HG03064 (cell line): ENCODE measurements at regions not wholly inside any gene's neighbourhood (a gene's known extent, or its start where the extent isn't known, plus 50 kb on each side); places are given as distances from the start of the nearest gene placed in this dataset.

ENCODE experiments used
- ATAC-seq: cut with Tn5 transposase; IDR thresholded peaks from one replicate; pipeline ENCODE4 v1.9.1; 2021; ENCODE audit warnings: low read depth; ENCODE audit not compliant: unreplicated experiment

DNA sequence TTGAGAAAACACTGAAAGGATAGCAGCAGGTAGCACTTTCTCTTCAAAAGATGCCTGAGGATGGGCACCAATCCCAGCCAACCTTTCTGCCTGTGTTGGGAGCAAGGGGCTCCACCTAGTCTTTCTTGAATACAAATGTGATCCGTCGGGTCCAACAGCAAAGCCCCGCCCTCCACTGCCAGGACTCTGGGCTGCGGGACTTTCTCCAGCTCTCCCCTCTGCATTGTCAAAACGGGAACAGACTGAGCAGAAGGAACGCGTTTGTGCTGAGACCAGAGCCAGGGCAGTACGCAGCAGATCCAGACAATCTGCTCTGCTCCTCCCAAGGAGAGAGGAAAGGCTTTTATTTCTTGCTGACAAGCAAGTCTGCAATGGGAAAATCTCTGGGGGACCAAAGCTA, 139.7 kb downstream of the SEC61B start:
- no peak for ATAC-seq

DNA sequence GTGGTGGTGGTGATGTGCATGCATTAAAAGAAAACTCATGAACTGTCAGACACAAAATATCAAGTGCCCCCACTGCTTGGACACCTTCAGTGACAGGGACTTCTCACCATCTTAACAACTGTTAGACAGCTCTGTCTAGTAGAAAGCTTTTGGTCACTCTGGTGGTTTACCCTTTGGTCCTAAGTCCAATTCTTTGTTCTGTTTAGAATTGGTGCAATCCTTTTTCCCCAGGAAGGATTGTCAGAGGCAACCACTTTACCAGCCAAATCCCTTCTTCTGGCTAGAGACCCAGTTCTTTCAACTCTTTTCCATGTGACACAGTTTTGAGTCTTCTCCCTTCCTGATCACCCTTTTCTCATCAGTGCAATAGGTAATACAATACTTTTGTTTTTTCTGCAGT, 140.2 kb downstream of the SEC61B start:
- ATAC-seq = no peak

DNA sequence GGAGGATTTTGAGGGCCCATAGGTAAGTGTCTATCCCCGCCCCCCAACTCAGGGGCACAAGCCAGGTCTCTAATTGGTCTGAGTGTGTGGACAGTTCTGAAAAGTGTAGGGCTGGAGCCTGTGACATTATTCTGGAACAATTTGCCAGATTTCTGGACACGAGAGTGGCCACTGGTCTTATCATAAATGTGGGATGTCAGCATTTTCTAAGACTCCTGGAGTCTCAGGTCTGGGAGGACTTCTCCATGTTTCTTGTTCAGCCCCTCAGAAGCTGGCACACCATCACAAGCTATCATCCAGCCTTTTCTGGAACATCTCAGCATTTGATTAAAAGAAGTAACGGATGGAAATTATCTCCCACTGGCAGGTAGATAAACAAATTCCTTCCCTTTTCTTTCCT, 141.4 kb downstream of the SEC61B start:
- no peak for ATAC-seq

DNA sequence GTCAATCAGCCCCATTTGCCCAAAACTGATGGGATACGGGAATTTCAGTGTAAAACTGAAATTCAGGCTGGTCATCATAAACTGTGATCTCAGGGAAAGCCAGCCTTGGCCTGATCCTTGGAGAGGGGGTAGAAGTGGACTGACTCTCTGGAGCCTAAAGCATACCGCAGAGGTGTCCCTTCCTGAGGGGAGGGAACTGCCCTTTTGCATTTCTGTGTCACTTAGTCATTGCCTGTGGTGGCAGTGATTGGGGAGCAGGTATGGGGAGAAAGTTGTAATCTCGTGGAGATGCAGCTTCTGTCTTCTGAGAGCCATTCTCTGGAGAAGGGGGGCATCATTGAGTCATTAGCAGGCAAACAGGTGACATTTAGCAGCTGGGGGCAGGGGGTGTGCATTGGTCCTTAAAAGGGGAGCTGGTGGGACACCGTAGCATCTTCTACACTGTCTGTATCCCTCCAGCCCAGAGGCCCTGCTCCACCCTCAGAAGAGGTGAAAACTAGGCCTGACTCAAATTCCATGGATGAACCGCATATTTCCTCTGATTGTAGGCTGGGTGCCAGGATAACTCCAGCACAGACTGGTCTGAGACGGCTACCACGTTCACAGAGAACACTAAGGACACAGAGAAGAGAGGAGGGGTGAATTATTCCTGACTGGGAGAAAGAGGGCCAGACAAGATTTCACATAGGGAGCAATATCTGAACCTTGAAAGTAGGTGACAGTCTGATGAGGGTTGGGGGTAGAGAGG, 143.3 kb downstream of the SEC61B start:
- no peak for ATAC-seq

DNA sequence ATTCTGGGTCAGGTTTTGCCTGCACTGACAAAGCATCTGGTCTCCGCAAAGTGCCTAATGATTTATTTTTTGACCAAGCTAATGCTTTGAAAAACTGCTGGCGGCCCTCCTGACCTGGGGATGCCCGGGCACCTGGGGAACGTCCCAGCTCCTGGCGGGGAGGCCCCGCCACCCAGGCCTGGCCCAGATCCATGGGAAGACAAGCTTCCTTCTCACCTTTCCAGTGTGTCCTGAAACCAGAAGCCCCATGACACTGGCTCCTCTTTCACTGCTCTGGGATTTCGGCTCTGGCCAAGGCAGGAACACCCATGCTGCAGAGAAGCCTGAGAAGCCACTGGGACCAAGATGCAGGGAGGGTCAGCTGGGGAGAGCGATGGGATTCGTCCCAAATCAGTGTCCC, 144.1 kb downstream of the SEC61B start:
- ATAC-seq = no peak

DNA sequence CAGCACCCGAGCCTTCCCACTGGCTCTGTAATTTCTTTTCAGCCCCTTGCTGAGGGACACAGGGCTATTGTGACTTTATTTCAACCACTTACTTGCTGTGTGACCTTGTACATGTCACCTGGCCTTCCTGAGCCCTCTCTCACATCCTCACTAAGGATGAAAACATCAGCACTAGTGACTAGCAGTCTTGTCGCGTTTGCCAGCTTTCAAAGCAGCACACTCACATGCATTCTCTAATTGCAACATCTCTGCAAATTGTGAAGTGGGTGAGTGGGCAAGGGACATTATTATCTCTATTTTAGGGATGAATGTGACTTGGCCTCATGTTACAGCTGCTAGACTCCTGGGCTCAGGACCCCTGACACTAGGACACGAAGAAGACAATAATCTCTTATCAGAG, 144.5 kb downstream of the SEC61B start:
- ATAC-seq = no peak

DNA sequence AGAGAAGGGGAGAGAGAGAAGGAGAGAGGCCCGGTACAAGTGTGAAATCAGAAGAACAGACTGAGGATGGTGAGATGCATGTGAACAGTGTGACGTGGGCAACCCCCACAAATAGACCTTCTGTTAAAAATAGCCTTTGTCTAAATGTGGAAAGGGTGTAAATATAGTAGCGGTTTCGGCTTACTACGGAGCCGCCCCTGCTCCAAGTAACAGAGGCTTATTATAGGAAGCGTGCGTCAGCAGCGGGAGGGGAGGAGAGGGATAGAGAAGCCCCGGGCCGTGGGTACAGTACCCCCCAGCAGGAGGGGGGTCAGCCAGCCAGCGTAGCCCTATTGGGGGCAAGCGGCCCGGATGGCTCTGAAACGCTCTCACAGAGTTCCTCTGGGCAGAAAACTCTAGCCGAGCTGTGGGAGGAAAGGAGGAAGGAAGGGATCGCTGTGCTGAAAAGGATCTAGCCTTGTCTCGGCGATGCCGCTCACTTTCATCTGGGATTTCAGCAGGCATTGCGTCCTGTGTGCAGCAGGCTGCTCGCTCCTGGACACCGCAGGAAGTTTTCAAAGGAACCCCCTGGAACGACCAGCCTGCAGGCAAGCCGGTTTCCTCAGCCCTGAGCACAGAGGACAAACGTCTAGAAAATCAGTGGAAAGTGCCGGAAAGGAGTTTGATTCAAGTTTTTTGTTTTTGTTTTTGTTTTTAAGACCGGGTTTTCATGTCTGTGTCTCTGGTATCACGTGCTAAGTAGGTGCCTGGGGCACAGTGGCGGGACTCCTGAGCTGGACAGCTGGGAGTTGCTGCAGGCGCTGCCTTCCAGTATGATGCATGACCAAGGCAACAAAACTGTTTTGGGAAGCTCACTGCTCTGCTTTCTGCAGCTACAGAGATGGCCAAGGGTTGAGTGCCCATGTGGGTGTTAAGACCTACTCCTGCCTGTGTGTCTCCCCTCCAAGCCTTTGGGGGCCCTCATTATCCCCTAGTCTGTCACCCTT, 146.6 kb downstream of the SEC61B start:
- ATAC-seq = no peak

DNA sequence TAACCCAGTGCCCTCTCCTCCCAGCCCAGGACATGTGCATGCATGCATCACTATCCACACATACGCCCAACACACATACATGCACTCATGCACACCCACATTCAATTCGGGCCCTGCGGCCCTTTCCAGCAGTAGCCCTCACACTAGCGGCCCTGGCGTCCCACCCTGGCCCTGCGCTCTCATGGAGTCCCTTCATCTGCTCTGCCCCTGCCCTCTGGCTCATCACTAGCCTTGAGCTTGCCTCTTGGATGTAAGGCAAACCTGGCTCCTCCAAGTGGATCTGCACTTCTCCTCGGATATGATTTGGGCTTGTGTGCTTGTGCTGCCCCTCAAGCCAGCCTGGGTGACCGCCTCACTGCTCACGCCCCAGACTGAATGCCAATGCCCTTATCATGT, 147.2 kb downstream of the SEC61B start:
- no peak for ATAC-seq

DNA sequence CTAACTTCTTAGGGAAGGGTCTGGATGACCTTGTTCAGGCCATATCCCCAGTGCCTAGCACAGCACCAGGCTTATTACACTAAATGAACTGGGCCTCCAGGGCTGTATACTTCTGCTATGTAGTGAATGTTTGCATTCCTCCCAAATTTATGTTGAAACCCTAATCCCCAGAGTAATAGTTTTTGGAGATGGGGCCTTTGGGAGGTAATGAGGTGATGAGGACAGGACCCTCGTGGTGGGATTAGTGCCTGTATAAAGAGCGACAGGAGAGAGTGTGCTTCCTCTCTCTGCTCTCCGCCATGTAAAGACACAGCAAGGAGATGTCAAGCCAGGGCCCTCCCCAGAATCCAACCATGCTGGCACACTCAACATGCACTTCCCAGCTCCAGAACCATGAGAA, 148.3 kb downstream of the SEC61B start:
- no peak for ATAC-seq

DNA sequence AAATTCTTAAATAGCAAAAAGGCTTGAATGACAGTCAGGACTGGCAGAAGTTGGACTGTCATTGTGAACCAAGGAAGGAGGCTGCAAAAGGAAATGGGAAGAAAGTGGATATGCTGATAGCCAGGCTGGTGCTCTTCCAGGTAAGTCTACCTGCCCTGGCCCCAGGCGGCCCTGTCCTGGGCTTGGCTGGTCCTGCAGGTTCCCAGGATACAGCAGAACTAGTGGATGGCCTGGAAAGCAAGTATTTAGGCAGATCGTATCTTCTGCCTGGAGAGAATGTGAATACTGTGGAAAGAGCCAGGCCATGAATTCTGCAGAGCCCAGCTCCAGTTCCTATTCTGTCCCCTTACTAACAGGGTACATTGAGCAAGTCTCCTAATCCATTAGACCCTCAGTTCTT, 149.3 kb downstream of the SEC61B start:
- no peak for ATAC-seq

DNA sequence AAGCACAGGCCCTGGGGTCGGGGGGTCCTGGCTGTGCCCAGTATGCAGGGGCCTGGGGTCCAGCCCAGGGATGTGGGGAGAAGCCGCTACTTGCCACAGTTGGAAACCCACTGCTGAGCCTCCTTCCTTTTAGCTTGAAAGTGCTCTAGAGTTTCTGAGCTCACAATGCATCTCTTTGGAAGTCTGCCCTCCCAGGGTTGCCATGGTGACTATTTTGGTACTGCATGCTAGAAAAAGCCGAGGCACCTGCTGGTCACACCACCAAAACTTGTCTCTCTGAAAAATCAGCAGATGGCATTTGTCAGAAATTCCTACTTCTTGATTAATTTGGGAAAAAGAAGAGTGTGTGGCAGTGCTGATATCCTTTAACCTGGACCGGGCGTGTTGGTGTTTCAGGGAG, 151.8 kb downstream of the SEC61B start:
- no peak for ATAC-seq

DNA sequence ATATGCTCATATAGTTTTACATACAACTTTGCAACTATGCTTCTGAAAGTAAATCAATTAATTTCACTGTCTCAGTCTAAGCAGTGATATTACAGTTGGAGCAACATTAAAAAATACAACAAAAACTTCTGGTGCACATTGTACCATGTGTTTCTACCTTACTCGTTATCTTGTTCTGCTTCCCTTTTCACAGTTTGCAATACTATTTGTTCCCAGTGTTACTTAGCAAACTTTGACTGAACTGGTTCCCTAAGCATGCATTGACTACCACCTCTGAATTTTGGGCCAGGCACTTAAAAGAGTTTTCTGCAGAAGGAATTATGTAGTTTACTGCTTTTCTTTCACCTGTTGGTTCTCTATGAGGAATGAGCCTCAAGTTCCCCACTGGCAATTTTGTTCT, 152.7 kb downstream of the SEC61B start:
- no peak for ATAC-seq

DNA sequence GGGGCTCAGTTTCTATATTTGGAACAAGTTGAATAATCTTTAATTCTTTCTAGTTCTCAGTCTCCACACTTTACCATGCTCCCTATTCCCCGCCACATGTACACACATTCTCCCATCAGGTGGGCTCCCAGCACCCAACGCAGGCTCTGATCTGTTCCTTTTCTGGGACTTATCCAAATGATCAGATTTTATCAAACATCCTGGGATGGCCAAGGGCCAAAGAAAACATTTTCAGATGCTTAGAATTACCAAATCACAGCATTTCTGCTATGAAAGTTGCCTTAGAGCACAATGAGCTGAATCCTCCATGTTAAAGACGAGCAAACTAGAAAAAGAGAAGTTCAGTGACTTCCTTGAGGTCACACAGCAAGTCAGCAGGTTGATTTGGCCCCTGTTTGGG, 153.4 kb downstream of the SEC61B start:
- ATAC-seq = no peak

DNA sequence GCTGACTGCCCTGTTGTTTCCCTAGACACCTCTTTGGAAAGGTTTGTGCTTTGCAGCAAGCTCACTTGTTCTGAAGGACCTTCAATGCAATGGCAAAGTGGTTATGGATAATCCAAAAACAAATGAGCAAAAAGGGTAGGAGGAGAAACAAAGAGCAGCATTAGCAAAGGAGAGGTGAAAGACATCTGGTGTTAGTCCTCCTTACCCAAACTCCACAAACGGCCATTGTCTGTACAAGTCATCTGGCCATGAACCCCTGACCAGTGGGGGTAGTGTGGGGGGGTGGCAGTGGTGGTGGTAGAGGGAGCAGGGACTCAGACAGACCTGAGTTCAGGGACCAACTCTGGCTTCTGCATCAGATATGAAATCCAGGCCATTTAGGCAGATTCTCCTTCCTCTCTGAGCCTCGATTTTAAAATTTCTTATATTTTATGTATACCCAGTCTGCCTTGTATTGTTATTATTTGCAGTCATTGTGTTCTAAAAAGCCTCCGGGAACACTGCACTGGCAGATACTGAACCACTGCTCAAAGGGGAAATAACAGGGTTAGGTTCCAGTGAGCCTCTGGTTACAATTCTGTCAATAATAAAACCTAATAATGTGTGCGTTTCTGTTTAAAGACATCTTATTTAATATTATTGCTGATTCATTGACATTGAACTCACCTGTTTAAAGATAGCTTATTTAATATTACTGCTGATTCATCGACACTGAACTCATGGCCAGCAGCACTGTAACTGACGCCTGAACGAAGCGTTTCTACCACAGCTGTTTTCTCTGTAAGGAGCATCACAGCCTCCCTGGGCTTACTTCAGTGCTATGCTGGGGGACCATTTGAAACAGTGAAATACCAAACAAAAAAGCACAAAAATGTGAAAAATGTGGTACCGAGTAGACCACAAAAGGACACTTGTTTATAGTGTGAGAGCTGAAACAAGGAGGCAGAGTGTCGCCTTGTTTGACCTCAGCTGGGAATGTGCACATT, 156.0 kb downstream of the SEC61B start:
- no peak for ATAC-seq

DNA sequence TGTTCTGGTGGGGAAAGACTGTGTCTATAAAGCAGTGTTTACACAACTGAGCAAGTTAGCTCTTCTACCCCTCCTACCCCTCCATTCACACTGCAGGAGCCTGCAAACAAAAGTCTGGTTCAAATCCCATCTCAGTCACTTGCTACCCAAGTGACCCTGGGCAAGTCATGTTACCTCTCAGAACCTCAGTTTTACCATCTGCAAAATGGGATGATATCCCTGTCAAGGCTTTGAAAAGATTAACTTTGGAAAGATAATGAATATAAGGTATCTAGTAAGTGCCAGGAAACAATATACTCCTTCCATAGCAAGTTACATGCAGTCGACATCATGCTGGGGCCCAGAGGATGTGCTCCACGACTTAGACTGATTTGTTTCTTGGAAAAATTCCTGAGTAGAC, 161.5 kb downstream of the SEC61B start:
- no peak for ATAC-seq

DNA sequence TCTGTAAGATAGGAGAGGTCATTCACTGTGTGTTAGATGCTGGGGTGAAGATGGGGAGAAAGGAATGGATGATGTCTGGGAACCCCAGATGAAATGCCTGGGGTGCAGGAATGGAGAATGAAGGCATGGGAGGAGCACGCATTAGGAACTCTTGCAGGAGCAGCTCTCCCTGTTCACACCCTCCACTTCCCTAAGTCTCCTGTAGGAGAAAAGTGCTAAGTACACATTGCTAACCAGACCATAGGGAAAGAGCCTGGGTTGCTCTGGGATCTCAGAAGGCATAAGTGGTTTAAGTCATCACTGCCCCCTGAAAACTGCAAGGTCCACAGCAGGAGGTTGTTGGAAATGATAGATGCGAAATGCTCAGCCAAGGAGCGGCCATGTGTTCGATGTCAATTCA, 163.1 kb downstream of the SEC61B start:
- no peak for ATAC-seq

DNA sequence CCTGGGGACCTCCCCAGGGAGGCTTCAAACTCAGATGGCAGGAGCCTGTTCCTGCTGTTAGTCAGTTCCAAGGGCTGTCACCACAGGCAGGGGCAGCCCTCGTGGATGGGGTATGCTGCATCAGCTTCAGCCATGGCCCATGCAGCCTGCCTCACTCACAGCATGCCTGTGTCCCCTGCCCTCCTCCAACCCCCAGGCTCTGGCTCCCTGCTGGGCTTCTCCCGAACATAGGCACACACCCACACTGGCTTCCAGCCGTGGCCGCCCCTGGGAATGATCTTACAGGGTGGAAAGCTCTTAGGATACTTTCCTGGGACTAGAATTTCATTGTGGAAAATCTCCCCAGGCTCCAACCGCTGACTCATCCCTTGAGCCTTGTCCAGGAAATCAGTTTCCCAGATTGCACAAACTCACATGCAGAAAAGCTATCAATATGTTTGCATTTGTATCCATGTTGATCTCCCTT, 163.8 kb downstream of the SEC61B start:
- no peak for ATAC-seq

DNA sequence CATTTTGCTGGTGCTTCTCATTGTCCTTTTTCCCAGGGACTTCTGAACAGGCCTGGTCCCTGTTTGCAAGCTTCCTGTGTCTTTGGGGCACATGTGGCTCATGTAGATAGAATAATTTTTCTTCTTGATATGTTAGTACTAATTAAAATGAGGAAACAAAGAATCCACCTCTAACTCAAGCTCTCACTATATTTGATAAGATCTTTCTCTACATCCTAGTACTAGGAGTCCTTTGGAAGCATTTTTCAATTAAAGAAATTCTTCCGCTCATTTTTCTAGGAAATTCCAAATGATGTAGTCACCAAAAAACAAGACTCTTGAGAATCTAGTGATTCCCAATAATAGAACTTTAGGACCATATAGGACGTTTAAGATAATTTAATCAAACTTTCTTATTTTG, 165.3 kb downstream of the SEC61B start:
- ATAC-seq = no peak

DNA sequence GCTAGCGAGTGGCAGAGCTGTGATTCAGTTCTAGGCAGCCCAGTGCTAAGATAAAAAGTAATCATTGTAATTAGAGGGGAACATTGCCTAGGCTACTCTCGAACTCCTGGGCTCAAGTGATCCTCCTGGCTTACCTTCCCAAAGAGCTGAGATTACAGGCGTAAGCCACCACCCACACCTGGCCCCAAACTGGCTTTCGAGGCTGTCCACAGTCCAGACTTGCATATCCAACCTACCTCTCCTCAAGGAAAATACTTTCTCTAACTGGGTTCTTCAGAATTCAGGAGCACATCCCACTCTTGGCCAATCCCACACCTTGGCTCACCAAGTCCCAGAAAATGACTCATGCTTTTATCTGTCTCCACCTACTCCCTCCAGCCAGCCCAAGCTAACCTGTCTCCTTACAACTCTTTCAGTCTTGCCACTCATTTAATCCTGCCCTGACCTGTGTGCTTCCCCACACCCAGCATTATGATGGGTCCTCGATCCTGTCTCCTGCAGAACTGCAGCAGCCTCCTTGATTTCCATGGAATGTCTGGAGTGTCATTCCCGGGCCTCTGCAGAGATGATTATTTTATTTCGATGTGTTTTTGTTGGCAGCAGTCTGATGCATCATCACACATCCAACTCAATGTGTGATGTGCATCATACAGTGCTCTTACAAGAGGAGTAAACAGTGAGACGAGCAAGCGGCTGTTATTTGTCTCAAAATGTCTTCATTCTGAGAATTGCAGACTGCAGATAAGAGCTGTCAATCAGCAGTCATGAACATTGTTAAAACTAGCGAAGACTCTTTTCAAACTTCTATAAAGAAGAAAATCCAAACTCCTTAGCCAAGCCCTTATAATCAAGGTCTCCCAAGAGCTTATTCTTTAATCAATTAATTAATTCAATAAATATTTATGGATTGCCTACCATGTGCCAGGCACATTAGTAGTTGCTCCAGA, 167.3 kb downstream of the SEC61B start:
- no peak for ATAC-seq
